GM21528 (cell line): ENCODE measurements at regions not wholly inside any gene's neighbourhood (a gene's known extent, or its start where the extent isn't known, plus 50 kb on each side); places are given as distances from the start of the nearest gene placed in this dataset.

Experiments used
- ATAC-seq: cut with Tn5 transposase; IDR thresholded peaks from one replicate; pipeline ENCODE4 v1.9.1; 2021; ENCODE audit warnings: mild to moderate bottlenecking, moderate library complexity; ENCODE audit not compliant: unreplicated experiment, low FRiP score

GRCh38 chr1:229988534-229988933 is 78.5 kb upstream of the GALNT2 start:
- ATAC-seq: no peak

DNA sequence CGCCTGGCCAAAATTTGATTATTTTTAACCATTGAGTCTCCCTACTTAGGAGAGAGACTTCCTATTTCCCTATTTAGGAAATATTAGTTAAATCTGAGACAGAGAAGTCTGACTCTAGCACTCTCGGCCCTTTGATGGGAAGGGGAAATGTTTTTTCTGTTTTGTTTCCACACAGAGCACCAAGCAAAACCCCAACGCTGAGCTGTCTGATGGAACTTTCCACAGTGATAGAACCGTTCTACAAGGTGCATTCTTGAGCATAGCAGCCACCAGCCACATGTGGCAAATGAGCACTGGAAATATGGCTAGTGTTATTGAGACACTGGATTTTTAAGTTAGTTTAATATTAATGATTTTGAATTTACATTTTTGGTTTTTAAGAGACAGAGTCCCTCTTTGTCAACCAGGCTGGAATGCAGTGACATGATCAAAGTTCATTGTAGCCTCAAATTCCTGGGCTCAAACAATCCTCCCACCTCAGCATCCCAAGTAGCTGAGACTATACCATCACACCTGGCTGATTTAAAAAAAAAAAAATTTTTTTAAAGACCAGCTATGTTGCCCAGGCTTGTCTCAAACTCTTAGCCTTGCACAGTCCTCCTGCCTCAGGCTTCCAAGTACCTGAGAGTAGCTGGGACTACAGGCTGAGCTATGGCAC is 77.3 kb upstream of the GALNT2 start:
- no peak for ATAC-seq

DNA sequence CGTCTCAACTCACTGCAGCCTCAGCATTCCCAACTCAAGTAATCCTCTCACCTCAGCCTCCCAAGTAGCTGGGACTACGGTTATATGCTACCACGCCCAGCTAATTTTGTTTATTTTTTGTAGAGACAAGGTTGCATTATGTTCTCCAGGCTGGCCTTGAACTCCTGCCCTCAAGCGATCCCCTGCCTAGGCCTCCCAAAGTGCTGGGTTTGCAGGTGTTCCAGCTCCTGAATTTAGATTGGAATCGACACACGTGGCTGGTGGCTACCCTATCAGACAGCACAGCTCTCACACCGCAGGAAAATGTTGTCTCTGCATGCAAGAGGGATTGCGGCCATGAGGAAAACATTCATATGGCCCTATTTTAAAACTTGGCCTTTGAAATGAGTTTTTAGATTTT is 76.7 kb upstream of the GALNT2 start:
- no peak for ATAC-seq

- ATAC-seq: no peak
These were observed 75.9 kb upstream of the GALNT2 start for GRCh38 chr1:229991104-229991513.

GRCh38 chr1:229991724-229992333 is 75.2 kb upstream of the GALNT2 start:
- no peak for ATAC-seq

DNA sequence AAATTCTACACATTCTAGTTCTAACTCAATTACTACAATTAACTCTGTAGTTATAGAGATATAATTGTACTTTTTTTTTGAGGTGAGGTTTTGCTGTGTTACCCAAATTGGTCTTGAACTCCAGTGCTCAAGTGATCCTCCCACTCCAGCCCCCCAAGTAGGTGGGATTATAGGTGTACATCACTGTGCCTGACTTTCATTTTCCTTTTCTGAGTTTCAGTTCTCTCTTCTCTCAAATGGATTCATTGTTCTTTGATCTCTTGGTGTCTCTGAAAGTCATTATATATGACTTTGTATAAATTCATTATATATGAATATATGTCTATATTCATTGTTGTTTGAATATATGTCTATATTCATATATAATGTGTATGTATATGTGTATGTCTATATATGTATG is 74.0 kb upstream of the GALNT2 start:
- ATAC-seq: no peak

GRCh38 chr1:229993894-229994293 is 73.1 kb upstream of the GALNT2 start:
- ATAC-seq: no peak

GRCh38 chr1:229999004-229999670 is 67.9 kb upstream of the GALNT2 start:
- no peak for ATAC-seq

- ATAC-seq: no peak
These were observed 66.4 kb upstream of the GALNT2 start for GRCh38 chr1:230000493-230001184.

- ATAC-seq: no peak
These were observed 64.8 kb upstream of the GALNT2 start for GRCh38 chr1:230002164-230002803.

DNA sequence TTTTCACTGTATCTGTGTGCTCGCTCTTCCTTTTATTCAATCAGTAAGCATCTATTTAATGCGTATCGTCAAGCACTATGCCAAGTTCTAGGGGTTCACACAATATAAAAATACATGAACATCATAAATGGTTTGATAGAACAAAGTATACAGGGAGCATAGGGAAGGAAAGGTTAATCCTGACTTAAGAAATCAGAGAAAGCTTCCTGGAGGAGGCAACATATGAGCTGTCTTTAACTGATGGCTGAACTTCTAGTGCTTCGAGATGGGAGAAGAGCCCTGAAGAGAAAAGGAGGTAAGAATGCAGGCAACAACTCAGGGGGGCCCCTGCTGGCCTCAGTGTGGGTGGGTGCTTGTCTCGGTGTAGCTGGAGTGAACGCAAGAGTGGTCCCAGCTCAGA is 63.6 kb upstream of the GALNT2 start:
- no peak for ATAC-seq

DNA sequence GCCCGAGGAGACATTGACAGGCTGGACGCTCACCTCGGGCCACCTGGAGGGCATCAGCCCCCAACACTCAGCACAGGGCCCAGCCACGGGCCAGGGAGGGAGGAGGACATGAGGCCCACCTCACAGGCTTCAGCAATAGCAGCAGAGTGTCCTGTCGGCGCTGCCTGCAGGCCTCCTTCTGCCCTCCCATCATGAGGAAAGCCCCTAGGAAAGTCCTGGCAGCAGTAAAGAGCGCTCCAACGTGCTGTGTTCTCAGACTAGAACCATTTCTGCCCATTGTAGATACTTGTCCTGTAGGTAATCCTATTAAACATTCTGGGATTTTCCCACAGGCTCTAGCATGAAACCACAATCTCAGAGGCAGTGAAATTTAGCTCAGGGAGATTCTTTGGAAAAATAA is 62.0 kb upstream of the GALNT2 start:
- ATAC-seq: no peak

DNA sequence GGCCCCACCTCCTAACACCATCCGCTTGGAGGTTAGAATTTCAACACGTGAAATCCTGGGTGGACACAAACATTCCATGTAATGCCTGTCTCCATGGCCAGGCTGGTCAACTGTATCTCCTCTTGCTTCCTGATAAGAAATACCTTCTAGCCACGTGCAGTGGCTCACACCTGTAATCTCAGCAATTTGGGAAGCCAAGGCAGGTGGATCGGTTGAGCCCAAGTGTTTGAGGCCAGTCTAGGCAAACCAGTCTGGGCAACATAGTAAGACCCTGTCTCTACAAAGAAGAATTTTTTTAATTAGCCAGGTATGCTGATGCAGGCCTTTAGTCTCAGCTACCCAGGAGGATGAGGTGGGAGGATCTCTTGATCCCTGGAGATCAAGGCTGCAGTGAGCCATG is 58.3 kb upstream of the GALNT2 start:
- no peak for ATAC-seq

- ATAC-seq: no peak
These were observed 57.3 kb upstream of the GALNT2 start for GRCh38 chr1:230009611-230010313.

DNA sequence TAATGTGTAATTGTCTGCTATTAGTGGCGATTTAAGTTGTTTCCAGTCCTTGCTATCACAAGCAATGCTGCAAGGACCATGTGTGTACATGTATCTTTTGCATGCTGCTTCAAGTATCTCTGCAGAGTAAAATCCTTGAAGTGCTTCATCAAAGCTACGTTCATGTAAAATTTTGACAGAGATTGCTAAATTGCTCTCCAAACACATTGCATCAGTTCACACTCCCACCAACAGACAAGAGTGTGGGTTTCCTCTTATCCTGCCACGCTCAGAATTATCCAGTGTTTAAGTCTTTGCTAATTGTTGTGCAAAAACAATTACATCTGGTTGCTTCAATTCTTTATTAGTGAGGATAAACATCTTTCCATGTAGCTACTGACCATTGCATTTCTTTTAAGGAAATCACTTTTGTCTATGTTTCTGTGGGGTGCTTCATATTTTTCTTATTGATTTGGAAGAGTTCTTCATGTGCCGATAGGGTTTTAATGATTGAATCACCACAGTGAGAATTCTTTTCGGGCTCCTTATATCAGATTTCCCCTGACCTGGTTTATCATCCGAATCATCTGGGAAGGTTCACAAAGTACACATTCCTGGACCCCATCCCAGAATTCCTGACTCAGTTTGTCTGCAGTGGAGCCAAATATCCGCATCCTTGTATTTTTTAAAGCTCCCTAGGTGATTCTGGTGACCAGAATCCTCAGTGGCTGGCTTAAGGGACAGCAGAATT is 56.3 kb upstream of the GALNT2 start:
- no peak for ATAC-seq

DNA sequence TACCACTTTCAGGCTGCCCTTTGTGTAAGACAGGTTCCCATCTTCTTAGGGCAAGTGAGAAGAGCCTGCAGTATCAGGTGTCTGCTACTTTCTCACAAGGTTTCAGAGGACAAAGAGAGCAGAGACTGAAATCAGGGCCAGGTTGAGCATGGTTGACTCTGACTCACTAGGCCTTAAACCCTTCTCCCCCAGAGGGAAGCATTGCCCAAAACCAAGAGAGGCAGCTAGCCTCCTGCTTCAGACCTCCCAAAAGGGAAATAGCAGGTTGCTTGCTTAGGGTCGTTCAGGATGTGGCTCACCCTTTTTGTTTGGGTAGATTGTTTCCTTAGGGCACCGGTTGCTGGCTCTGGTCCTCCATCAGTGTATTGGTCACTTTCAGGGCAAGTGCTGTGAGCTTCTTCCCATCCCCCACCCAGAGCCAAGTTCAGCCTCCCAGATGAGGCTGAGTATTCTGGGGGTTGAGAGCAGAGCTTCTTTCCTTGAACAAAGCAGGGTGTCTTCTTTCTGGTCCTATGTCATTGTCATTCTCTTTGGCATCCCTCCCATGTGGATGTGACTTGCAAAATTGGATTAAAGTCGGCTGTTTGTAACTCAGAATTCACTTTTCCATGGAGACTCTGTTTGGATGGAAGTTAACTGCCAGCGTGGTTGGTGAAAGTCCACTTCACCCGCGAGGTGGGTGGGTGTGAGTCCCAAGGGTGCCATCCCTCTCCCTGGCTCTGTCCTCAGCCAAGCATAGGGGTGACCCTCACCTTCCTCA is 55.5 kb upstream of the GALNT2 start:
- ATAC-seq: no peak

GRCh38 chr1:230012093-230012393 is 55.0 kb upstream of the GALNT2 start:
- ATAC-seq: no peak

DNA sequence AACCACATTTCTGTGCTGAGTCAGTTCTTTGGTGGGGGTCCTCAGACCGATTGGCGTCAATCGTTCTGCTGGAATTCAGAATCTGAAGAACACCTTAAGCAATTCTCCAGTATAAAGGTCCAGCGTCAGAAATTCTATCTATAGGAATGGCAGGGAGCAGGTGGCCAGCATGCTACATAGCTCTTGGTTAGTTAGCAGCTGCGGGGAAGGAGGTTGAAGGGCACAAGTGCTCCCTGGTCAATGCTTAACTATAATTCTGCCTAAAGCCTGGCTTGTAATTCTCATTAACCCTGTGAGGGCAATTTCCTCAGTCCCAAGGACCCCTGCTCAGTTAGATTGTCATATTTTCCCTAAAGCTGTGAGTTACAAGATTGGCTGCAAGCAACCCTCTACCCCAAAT is 54.3 kb upstream of the GALNT2 start:
- no peak for ATAC-seq

- ATAC-seq: no peak
These were observed 50.9 kb upstream of the GALNT2 start for GRCh38 chr1:230016159-230016558.
